NCI-H2029 (cell line): ENCODE measurements at regions not wholly inside any gene's neighbourhood (a gene's known extent, or its start where the extent isn't known, plus 50 kb on each side); places are given as distances from the start of the nearest gene placed in this dataset.
A peak's percentile ranks its signal among the peaks of the same experiment; 100 is the strongest.

Experiments used
- DNase-seq: peaks from one replicate; lab custom pipeline; 2025; lab: John Stamatoyannopoulos, UW

DNA sequence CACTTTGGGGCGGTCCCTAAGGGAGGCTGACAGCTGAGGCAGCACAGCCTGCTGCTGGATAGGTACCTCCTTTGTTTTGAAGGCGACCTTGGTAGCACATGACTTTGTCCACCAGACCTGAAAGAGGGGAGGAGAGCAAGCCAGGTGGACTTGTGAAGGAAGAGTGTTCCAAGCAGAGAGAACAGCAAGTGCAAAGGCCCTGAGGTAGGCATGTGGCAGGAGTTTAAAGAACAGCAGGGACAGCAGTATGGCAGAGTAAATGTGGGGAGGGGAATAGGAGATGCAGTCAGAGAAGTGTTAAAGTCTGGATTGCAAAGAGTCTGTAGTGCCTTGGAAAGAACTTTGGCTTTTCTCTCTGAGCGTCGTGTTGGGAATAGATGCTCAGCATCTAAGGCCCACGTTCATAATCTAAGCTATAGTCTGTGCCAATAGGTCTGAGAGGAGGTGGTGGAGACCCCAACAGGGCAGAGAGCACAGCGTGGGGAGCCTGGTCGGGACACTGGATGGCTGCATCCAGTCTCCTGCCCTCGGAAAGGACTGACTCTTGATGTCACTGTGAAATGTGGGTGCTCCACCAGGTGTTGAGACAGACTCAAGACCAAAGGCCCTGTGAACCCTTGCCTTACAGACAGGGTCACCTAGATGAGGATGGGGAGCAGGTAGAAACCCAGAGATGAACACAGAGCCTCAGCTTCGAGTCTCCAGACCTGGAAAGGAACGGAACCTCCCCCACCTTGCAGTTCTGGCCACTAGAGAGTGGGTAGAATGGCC lies 242.1 kb upstream of the PWP1 start:
- no peak for DNase-seq

GRCh38 chr12:107444771-107445170 lies 240.8 kb upstream of the PWP1 start:
- DNase-seq = no peak

- DNase-seq = no peak
Measured at GRCh38 chr12:107446476-107446875, 239.1 kb upstream of the PWP1 start.

DNA sequence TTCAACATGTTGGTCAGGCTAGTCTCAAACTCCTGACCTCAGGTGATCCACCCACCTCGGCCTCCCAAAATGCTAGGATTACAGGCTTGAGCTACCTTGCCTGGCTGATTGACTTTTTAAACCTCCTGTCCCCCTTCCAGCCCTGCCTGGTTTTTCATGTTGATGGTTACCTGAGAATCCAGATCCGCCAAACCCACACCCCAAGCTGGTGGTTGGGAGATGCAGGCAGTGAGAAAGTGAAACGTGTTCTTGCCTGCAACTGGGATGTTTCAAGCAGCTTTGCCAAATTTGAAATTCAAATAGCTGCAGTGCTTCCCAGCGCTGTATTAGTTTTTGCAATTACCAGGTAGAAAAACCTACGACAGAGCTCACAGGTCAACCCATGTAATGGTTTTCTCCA lies 238.3 kb upstream of the PWP1 start:
- no peak for DNase-seq

DNA sequence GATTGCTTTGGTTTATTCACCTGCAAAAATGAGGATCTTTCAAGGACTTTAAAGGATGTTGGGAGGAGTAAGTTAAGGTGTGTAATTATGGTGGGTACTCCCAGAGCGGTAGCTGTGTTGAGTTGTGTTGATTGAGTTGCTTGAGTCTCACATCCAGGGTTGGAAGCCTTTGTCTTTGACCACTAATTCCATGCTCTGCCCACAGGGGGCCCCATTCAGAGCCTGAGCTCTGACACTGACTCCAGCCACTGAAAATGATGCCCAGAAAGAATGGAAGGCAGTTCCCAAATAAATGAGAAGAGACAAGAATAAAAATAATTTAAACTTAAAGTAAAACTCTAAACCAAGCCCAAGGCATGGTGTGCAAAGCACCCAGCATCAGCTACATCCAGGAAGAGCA lies 237.4 kb upstream of the PWP1 start:
- no peak for DNase-seq

DNA sequence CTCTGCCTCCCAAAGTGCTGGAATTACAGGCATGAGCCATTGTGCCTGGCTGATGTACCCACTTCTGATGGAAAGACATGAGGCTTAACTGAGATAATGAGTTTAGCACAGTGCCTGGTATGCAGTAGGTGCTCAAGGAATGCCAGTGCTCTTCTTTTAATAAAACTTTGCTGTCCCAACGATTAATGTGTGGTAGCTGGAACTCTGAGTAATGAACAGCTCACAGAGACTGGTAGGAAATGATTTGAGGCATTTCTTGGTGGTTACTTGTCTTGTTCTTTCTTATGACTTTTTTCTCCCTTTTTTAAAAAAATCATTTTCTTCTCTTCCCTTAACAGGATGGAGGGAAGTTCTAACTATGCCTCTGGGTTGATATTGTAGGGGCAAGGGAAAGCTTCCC lies 235.7 kb upstream of the PWP1 start:
- DNase-seq = no peak

- no peak for DNase-seq
Measured at GRCh38 chr12:107450541-107450940, 235.1 kb upstream of the PWP1 start.

DNA sequence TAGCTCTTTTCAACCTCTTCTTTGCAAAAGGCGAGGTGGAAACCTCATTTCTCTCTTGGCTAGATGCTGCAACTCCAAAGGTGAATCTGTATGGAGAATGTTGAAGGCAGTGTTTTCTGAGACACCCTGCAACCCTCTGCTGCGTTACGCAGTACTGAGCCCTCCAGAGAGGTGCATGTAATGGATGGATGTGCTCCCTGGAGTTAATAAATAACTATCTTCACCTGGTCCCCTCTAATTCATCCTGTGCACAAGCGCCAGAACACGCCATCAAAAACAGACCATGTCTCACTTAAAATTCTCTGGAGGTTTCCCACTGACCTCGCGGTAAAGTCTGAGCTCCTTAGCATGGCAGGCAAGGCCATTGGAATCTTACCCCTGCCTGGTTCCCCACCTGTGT lies 234.4 kb upstream of the PWP1 start:
- no peak for DNase-seq

DNA sequence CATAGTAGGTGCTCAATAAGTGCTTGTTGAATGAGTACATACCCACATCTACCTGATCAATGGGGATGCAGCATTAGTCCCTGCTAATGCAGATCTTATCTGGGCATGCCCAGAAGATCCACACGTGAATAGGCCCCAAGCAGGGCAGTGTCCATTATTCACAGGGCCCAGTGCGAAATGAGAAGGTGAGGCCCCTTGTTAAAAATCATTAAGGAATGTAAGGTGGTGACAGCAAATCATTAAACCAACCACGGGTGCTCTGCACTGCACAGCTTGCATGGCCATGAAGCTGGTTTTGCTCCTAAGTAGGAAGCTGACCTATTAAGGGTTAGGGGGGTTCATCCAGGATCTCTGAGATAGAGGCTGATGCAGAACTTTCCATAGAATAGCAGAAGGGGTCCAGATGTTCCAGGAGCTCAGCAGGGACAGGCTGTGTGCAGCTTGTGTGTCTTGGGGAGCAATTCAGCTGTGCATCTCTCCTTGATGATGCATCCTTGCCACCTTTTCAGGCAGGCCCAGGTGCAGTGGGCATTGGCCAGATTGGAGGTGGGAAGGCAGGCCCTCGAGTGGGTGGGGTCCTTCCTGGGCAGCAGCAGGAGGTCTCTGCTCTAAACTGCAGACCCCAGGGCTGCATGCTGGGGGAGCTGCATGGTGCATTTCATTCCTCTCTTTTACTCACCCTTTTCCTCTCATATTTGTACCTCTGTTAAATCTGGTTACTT lies 231.3 kb upstream of the PWP1 start:
- no peak for DNase-seq

GRCh38 chr12:107457362-107457935 lies 228.2 kb upstream of the PWP1 start:
- no peak for DNase-seq

GRCh38 chr12:107458163-107458562 lies 227.4 kb upstream of the PWP1 start:
- no peak for DNase-seq

DNA sequence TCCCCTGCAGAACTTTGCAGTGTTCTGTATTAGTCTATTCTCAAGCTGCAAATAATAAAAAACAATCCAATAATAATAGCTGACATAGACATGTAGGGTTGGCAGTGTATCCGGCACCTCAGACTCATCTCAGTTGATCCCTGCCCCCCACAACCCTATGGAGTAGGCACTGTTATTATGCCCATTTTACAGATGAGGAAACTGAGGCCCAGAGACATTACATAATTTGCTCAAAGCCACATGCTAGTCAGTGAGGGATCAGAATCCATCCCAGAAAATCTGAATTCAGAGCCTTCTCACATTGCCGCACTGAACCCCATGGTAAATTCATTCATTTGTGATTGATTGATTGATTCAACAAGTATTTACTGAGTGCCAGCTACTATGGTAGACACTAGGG lies 226.6 kb upstream of the PWP1 start:
- DNase-seq = no peak

DNA sequence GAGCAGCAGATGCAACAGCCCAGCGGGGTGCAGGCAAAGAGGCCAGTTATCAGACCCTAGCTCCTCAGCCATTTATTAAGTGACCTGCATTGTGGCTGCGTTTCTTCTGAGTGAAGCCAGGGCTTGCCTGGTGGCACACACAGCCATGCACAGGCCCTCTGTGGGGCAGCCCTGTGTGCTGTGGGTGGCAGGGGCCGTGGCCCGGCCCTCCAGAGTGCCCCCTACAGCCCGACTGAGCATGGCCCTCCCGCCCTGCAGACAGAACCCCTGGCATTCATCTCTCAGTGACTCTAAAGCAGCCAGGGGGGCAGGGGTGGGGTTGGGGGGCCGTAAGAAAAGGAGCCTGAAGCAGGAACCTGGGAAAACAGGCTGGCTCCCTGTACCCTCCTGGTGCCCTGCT lies 226.0 kb upstream of the PWP1 start:
- no peak for DNase-seq

- peak; percentile 15 for DNase-seq
Measured at GRCh38 chr12:107461222-107461975, 224.2 kb upstream of the PWP1 start.

DNA sequence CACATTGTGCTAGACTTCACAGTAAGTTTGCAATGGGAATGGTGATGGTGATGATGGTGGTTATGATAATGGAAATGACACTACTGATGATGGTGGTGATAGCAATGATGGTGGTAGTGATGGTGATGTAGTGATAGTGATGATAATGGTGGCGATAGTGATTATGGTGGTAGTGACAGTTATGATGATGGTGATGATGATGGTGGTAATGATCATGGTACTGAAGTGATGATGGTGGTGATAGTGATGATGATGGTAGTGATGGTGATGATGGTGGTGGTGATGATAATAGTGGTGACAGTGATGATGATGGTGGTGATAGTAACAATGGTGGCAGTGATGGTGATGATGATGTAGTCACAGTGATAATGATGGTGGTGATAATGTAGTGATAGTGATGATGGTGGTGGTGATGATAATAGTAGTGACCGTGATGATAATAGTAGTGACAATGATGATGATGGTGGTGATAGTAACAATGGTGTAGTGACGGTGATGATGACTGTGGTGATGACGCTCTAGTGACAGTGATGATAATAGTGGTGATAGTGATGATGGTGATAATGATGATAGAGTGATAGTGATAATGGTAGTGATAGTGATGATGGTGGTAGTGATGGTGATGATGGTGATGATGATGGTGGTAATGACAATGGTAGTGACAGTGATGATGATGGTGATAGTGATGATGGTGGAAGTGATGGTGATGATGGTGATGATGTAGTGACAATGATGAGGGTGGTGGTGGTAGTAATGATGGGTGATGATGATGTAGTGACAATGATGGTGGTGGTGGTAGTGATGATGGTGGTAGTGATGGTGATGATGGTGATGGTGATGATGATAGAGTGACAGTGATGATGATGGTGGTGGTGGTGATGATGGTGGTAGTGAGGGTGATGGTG lies 222.9 kb upstream of the PWP1 start:
- DNase-seq = no peak

DNA sequence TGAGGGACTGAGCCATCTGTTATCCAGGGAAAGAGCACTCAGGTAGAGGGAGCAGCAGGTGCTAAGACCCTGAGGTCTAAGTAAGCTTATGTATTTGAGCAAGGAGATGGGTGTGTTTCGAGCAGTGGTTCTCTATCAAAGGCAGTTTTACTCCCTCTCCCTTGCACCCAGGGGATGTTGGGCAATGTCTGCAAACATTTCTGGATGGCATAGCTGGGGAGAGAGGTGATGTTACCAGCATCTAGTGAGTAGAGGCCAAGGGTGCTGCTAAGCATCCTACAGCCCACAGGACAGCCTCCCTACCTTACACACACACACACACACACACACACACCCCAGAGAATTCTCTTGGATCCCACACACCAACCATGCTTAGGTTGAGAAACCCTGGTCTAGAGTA lies 221.0 kb upstream of the PWP1 start:
- DNase-seq = no peak

GRCh38 chr12:107465625-107466024 lies 220.0 kb upstream of the PWP1 start:
- DNase-seq = no peak

- no peak for DNase-seq
Measured at GRCh38 chr12:107467716-107468115, 217.9 kb upstream of the PWP1 start.

GRCh38 chr12:107468182-107468581 lies 217.4 kb upstream of the PWP1 start:
- peak; percentile 41 for DNase-seq

DNA sequence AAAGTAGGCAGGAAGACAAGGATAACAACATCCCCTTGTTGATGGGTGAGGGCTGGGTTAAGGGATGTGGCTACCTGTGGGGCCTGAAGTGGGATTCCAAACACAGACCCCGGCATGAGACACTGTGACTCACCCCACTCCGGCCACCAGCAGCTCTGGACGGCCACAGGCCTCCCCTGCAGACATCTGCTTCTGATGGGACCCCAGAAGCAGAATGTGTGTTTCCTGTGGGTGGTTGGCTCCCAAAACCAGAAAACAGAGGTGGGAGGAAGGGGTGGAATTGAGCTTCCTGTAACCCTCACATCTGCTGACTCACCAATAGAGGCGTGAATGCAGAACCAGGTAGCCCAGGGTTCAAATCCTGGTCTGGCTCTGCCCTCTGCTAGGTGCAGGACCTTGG lies 216.6 kb upstream of the PWP1 start:
- DNase-seq = no peak

DNA sequence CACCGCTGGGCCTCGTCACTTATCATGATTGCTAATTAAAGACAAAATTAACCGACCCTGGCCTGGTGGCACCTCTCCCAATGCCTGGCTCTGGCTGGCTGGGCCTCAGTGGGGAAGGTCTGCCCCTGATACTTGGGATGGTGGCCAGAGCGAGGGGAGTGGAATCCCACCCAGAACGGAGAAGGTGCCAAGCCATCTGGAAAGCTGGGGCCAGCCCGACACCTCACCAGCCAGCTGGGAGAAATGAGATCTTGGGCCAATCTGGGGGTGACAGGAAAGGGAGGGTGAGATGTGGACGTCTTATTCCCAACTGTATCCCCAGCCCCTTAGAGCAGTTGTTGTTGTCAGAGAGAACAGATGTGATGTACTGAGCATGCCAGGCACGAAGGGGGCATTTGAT lies 215.0 kb upstream of the PWP1 start:
- DNase-seq = no peak

DNA sequence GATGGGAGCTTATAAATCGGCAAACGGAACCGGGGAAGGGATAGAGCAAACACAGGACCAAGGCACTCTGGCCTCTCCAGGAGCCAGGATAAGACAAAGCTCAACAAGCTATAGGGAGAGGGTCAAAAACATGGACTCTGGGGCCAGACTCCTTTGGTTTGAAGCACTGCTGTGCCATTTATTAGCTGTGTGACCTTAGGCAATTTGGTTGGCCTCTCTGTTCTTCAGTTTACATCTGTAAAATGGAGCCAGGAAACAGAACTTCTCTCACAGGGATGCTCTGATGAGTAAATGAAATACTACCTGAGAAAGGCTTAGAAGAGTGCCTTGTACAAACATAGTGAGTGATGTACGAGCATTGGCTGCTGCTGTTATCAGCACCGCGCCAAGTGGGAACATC lies 213.3 kb upstream of the PWP1 start:
- no peak for DNase-seq
